IPS-11a (cell line): ENCODE measurements at regions not wholly inside any gene's neighbourhood (a gene's known extent, or its start where the extent isn't known, plus 50 kb on each side); places are given as distances from the start of the nearest gene placed in this dataset.

Experiments used
- H3K4me3 ChIP-seq: one replicate; pipeline ENCODE4 v1.5.1; 2013; ENCODE audit warnings: low read depth, low read length, control low read depth

DNA sequence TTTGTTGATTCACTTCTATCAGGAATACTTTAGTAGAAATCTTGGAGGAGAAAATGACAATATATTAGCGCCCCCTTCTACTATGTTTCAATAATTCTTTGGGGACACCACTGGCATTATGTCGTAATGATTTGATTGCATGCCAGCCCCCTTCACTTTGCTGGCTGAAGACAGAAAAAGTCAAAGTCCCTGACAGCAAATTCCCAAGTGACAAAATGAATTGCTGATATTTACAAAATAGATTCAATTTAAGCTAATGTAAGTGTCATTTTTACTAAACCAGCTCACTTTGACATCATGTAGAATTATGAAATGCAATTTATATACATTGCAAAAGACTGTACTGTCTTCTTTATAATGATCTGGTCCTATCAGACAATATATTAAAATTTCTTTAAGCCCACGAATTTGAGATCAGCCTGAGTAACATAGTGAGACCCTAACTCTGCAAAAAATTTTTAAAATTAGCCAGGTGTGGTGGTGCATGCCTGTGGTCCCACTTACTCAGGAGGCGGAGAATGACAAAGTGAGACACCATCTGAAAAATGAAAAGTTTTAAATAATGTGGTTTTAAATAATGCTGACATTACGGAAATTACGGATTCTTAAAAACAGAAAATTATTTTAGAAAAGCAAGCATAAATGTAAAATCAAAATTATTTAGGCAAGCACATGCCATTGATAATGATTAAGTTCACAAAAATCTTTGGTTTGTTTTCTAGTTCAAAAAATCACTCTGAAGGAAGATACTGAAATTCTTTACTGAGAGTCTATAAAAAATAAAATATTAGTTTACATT, 520.1 kb upstream of the PKDCC start:
- no peak overlapping the region for H3K4me3 ChIP-seq

DNA sequence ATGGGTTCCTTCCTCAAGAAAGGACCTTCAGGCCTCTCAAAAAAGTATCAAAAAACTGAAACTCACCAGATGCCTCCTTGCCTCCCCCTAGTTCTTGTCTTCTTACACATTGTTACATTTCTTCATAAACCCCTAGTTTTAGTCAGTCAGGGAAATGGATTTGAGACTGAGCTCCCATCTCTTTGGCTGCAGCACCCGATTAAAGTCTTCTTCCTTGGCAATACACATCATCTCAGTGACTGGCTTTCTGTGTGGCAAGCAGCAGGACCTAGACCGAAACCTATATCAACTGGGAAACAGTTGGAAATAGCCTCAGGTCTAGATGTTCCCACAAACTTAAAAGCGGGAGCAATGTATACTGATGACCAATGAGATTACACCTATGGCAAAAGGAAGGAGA, 512.2 kb upstream of the PKDCC start:
- H3K4me3 ChIP-seq, result no peak overlapping the region

DNA sequence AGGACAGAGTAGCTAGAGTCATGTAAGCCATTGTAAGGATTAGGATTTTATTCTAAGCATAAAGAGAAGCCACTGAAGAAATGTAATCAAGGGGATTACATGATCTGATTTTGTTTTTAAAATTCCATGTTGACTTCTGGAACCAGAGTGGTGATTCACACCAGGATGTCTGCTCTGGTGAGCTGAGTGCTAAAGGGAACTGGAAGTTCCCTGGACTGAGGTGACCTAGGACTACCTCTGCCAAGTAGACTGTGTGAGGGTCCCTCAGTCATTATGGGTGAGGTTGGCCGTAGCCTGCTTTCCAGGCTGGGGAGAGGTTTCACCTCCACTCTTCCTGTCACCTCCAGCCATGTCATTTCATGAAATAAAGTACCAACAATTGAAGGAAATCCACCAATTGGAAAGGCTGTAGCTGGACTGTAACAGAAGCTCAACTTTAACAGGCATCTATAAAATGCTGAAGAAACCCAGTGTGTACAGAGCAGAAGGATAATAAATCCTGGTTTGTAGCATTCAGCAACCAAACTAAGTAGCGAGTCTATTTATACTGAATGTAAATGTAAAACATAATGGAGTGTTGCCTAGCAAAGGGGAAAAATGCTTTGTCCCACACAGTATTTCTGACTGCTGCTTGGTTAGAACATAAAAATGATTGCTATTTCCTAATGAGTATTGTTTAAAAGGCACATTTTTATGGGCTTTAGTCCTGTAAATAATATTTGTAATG, 507.4 kb upstream of the PKDCC start:
- no peak overlapping the region for H3K4me3 ChIP-seq

DNA sequence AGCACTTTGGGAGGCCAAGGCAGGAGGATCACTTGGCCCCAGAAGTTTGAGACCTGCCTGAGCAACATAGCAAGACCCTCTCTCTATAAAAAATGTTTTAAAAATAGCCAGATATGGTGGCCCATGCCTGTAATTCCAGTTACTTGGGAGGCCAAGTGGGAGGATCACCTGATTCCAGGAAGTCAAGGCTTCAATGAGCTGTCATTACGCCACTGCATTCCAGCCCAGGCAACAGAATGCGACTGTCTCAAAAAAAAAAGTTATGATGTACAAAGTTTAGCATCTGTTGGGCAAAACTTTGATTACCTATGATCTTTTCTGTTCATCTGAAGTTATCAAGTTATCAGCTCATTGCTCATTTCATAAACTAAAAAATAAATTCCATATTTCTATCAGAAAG, 504.1 kb upstream of the PKDCC start:
- no peak overlapping the region for H3K4me3 ChIP-seq

DNA sequence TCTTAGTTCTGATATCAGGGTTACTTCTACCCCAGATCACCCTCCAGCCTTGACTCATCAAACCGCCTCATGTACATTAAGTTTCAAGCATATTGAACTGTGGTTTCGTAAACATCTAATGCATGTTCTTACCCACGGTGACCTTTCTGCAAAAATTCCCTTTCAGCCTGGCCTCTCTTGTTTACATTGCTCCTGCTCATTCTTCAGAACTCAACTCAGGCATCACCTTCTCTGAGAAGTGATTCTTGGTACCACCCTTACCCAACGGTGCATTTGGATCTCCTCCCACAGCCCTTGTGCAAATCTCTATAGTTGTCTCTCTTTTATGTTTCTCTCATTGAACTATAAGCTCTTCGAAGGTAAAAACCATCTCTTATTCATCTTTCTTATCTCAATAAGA, 503.1 kb upstream of the PKDCC start:
- H3K4me3 ChIP-seq, result no peak overlapping the region

DNA sequence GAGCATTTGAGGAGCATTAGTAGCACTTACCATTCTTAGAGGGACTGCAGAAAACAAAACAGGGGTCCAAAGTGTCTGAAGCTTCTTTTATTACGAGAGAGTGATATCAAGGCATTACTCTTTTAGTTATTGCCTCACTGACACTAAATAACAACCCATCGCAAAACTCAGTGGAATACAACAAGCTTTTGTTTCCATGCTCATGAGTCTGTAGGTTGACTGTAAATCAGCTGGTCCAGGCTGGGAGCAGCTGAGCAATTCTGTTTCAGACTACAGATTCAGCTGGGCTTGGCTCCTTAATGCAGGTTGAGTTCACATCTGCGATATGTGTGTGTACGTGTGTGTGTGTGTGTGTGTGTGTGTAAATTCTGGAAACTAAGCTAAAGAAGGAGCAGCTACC, 501.8 kb upstream of the PKDCC start:
- H3K4me3 ChIP-seq, result no peak overlapping the region

DNA sequence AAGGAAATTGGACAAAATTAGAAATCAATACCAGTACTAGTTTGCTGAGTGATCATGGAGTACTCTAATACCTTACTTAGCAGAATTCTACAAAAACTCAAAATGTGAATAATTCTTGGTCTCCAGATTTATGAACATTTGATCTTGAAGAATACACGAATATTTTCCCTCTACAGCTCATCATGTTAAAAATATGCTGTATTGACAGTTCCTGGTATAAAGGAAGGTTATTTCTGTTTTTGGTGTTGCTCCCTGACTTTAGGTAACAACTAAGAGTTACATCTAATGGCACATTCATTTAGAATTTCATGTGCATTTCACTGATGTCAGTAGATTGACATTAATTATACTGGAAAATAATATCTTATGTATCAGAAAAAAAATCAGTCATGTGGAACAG, 479.2 kb upstream of the PKDCC start:
- H3K4me3 ChIP-seq, result no peak overlapping the region

DNA sequence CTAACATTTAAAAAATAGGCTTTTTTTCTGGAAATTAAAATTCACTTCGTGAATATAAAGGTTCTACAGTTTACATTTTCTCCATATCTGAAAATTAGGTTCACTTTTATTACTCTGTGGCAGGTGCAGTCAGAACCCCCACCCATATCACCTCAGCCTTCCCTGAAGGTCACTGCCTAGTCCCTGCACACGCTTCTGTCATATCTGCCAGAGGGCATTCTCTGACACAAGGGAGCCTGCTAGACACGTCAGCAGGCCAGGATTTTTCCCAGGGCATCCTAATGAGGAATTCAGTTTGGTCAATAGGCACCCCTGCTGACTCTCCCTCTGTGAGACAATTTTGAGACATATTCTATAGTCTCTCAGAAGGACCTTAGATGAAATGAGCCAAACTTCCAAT, 475.7 kb upstream of the PKDCC start:
- no peak overlapping the region for H3K4me3 ChIP-seq

DNA sequence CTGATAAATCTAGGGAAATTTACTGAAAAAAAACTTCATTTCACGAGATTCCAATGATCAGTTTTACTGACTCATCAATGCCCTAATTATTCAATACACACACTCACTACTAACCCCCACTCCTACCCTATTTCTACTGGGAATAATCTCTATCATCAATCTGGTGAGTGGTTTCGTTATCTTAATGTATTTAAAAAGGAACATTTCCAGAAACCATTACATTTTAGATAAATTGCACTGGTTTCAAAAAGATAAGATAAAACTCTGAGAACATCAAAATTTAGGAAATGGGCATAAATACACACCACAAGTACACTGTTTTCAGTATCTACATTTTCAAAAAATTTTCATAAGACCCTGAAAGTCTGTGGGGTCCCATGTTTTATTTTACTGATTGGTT, 471.4 kb upstream of the PKDCC start:
- no peak overlapping the region for H3K4me3 ChIP-seq

DNA sequence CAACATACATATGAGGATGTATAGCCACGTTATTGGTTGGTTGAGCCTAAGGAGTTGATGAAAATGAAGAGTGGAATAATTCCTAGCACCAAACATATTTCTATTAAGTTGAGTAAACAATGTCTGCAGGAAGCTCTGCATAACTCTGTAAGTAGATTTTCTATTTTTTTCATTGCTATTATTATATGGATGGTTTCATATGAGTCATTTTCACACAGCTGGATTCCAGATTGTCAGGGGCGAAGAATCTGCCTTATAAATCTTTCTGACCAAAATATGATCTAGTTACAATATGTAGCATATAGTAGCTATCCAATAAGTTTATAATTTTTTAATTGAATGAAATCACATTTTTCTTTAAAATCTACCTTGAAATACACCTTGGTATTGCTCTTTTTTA, 468.0 kb upstream of the PKDCC start:
- H3K4me3 ChIP-seq, result no peak overlapping the region

DNA sequence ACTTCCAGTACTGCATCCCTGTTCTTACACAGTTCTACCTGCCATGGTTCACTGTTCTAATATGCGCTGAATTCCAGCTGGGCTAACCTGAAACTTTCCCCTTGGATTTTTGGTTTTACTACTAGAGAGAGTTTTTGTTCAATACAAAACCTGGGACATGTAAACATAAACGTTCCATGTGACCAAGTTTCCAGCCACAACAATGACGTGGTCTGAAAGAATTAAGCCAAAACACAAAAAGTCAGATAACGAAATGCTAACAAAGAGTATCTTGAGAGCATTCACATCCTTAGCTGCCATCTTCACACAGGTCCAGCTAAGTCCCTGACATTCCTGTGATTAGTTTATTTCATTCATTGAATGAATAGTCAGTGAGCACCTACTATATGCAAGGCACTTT, 467.0 kb upstream of the PKDCC start:
- H3K4me3 ChIP-seq, result no peak overlapping the region

DNA sequence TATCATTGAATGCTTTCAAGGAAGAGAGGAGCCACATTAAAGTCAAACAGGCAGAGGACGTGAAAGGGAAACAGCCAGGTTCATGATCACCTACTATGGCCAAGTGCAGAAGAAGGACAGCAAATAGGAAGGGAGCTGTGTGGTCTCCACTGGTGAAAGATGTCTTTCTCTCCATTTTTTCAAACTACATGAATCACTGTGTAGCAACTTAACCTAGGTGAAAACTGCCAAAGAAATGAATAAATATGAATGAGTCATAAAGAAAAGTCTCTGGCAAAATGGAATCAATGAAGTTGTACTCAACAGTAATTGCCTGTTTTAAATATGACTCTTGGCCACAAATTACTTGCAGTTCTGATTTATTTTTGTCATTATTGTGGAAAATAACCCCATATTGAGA, 452.6 kb upstream of the PKDCC start:
- H3K4me3 ChIP-seq, result no peak overlapping the region

DNA sequence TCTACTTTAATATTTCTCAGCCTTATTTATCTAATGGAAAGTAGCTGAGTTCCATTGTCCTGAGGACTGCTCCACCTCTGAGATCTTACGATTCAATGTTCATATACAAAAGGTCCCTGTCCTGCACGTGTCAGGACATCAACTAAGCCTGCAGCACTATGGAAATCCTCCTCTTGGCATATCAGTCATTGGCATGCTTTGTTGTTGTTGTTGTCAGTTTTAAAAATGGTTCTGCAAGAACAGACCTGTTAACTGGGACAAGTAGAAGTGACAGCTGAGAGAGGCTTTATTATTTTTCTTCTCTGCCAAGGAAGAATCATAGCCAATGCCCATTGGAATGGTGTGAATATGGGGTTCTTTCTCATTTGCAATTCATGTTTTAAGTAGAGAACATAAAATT, 450.1 kb upstream of the PKDCC start:
- H3K4me3 ChIP-seq, result no peak overlapping the region

DNA sequence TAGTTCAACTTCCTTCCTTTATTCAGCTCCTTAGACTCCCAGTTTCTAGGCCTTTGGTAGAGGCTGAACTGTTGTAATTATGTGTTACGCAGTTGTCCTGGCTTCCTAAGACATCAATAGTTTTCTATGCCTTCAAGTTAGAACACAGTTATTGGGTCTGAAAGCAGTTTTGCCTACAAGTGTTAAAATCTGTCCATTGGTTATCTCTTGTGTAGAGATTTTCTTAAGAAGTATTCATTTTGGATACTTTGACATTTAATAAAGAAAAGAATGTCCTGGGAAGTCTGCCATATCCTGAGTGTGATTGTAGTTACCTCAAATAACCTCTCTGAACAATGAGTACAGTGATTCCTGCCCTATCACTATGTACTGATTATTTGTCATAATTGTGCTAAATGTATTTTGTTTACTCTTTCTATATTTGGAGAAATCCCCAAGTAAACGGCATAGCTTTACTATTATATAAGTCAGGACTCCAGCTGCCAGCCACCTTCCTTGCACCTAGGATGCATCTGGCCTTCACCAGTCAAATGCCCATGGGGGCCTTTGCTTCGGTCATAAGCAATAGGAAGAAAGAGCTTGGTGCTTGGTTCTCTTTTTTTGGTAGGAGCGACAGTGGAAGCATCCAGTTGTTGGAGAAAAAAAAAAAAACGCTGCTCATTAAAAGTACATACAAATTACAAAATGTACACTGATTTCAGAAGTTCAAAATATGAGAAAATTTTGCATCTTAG, 449.5 kb upstream of the PKDCC start:
- H3K4me3 ChIP-seq, result no peak overlapping the region

DNA sequence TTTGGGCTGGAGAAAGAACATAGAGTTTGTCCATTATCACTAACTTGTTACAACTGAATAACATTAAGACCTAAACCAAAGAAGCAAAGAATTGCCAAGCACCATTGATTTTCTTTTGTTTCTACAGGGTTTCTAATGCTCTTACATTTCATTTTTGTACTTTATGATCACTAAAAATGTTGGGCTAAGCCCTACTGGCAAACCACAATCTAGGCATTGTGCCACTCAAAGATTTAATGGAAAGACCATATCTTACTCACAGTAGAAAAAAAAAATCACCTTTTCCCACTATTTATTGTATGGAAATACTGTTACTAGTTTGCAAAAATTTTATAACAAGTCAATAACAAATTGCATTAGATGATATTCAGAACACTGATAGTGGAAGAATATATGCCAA, 447.4 kb upstream of the PKDCC start:
- no peak overlapping the region for H3K4me3 ChIP-seq

DNA sequence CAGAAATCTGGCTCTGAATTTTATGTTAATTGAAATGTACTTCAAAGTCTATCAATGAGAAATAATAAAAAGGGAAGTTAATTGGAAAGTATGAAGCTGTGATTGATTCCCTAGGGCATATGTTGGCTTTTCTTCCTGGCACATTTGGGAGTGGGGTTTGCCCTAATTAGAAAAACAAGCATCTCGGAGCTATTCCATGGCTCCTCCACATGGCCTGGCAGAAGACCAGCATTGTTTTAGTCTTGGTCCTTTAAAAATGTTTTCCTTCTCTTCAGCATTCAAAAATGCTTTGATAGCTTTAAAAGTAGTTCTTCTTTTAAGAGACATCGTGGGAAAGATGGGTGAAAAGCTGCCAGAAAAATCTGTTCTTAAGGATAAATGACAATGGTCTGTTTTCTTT, 445.5 kb upstream of the PKDCC start:
- H3K4me3 ChIP-seq, result no peak overlapping the region

DNA sequence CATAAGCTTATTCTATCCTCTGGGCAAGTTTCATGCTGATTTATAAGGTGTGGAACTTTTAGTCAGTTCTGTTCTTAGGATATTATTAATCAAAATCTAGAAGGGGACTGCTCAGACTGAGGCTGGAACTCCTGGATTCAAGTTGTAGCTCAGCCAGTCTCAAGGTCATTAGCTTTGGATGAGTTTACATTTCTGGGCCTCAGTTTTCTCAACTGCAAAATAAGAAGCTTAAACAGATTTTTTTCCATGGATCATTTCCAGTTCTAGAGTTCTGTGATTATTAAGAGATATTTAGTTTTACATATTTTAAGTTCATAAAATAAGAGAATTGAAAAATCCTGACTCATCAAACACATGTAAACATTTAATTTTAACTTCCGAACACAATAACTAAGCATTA, 442.5 kb upstream of the PKDCC start:
- H3K4me3 ChIP-seq, result no peak overlapping the region

DNA sequence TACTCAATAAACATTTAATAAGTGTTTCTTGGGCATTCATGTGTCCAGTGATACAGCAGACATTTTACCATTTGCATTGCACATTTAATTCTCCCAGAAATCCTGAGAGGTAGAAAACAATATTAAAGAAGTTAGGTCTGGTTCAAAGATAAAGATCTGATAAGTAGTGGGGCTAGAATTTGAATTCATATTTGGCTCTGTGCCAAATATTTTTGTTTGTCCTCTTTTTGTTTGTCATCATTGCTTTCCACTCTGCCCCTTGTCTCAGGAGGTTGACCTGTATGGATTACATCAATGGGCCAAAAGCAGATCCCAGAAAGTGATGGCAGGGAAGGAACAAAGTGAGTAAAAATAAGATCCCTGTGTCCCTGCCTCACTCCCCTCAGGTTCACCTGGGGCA, 441.9 kb upstream of the PKDCC start:
- H3K4me3 ChIP-seq, result no peak overlapping the region

DNA sequence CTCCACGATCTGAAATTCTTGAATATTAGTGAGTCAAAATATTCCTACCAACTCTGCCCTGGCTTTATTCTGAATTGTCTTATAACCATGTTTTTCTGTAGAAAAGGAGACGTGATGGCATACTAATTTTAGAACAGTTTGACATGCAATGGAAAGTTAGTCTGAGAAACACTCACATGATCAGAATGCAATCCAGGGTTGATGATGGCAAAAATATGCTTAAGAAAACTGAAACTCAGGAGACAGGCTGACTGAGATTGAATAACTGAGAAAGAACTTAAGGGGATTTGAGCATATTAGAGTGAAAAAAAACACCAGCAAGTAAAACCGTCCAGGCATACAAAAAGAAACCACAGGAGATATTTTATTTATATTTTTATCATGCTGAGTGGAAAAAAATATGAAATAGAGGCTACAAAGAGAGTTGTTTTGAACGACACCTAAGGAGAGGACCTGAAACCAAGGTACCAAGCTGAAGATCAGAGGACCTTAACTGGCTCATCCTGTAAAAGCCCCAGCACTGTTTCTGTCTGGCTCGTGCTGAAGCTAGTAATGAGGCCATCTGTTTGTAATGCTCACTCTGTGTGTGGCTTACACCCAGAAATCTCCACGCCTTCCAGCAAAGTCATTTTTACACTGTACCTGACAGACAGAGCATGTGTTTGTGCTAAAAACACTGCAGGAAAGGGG, 437.2 kb upstream of the PKDCC start:
- no peak overlapping the region for H3K4me3 ChIP-seq

DNA sequence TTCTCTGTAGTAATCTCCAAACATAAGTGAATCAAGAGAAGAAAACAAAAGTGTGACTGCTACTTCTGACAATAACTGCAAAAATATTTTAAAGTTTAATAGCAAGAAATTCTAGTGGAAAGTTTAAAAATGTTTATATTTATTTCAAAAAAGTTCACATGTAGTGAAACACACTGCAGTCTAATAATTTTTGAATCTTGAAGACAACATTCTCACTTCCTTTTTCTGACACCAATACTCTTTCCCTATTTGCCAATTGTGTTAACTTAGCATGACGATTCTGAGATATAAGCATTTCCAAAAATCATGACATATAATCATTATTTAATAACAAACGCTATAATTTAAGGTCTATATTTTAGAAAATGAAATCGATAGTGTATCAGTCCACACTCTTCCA, 429.1 kb upstream of the PKDCC start:
- H3K4me3 ChIP-seq, result no peak overlapping the region

DNA sequence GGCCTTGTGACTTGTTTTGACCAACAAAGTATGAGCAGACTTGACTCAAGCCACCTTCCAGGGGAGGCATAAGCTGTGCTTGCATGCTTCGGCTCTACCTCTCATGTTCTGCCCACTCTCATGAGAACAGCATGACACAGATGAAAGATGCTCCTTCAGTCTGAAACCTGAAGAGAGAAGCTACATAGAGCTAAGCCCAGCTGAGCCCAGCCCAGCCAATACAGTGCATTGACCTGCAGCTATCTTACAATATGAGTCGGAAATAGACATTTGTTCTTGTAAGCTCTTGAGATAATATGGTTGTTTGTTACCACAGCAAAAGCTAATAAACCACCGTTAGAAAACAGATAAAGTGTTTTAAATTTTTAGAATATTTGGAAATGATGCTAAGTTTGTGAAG, 426.7 kb upstream of the PKDCC start:
- no peak overlapping the region for H3K4me3 ChIP-seq
